K562 (cell line): ENCODE measurements at regions not wholly inside any gene's neighbourhood (a gene's known extent, or its start where the extent isn't known, plus 50 kb on each side); places are given as distances from the start of the nearest gene placed in this dataset.

Experiments
- ATAC-seq: fragments of 200-7000 bp; cut with Tn5 transposase; 3 replicates; pipeline ENCODE4 v1.9.1; 2020; ENCODE audit warnings: moderate library complexity
- BruUV-seq: library from RNA; stranded (reverse); fragments of 400-500 nt; replicated peaks from 2 replicates; lab custom pipeline; 2021; lab: Mats Ljungman, UMichigan
- CTCF ChIA-PET: fragments of 300-600 bp; formaldehyde crosslinking; extraction: SDS; loops from one replicate; lab custom pipeline; 2021; ENCODE audit warnings: low intra/inter-chr PET ratio; lab: Yijun Ruan, JAX
- POLR2A ChIA-PET: fragments of 300-600, 350-650 bp; sonication (Branson Sonifier 250); formaldehyde crosslinking; extraction: SDS; loops from one replicate; lab custom pipeline; 2021; ENCODE audit warnings: antibody characterized with exemption, inconsistent platforms; lab: Yijun Ruan, JAX
- DNase-seq, 4 experiments: peaks; one replicate each; pipeline versions ENCODE4 v3.0.0 to v3.0.0-alpha.2; 2011 to 2018; ENCODE audit warnings: low spot score in 3 of 4, mixed read lengths in 3 of 4; ENCODE audit errors: extremely low read depth in 1 of 4
- FAIRE-seq: peaks from 2 replicates; lab custom pipeline; 2011; peaks lifted over from hg19 to GRCh38; lab: Jason Lieb, UNC
- H2AFZ ChIP-seq: 2 replicates; pipeline ENCODE4 v1.6.0; 2011; ENCODE audit warnings: low read depth, low read length, control low read depth, inconsistent platforms
- H3K27ac ChIP-seq: fragments of 200-600 bp; 3 replicates; pipeline ENCODE4 v1.8.0; 2011; ENCODE audit warnings: low read depth, mild to moderate bottlenecking, control low read depth, inconsistent platforms, low read length, moderate library complexity, mixed read lengths; ENCODE audit errors: extremely low read depth
- H3K27me3 ChIP-seq, 2 experiments: fragments of 300-600 bp in 1 of 2; 2 replicates in 1 of 2; 3 replicates in 1 of 2; pipeline versions ENCODE4 v1.6.0 to v1.8.0; 2011; ENCODE audit warnings: inconsistent platforms in 2 of 2, low read length in 2 of 2, mild to moderate bottlenecking in 1 of 2, mixed read lengths in 1 of 2, moderate library complexity in 1 of 2; ENCODE audit not compliant: control insufficient read depth in 2 of 2, insufficient read depth in 2 of 2
- H3K36me3 ChIP-seq: fragments of 300-600 bp; 3 replicates; pipeline ENCODE4 v1.8.0; 2011; ENCODE audit warnings: mild to moderate bottlenecking, low read length, inconsistent platforms; ENCODE audit not compliant: control insufficient read depth, insufficient read depth
- H3K4me1 ChIP-seq, 2 experiments: fragments of 200-600 bp in 1 of 2; replicated peaks in 1 of 2; 2 replicates in 1 of 2; 3 replicates in 1 of 2; pipeline versions ENCODE4 v1.5.1 to v1.8.0; 2011; ENCODE audit warnings: inconsistent platforms in 2 of 2, low read length in 2 of 2, mild to moderate bottlenecking in 1 of 2, mixed read lengths in 1 of 2, moderate library complexity in 1 of 2; ENCODE audit not compliant: control insufficient read depth in 2 of 2, insufficient read depth in 2 of 2
- H3K4me2 ChIP-seq: 2 replicates; pipeline ENCODE4 v1.6.1; 2011; ENCODE audit warnings: low read length, control low read depth, inconsistent platforms, mixed read lengths; ENCODE audit not compliant: insufficient read depth
- H3K4me3 ChIP-seq: fragments of 200-600 bp; sonication (generic), shearing (Covaris generic); 2 replicates; pipeline ENCODE4 v1.5.1; 2016; ENCODE audit warnings: control low read depth, inconsistent platforms
- H3K79me2 ChIP-seq: fragments of 200-600 bp; 3 replicates; pipeline ENCODE4 v1.8.0; 2011; ENCODE audit warnings: low read length, inconsistent platforms; ENCODE audit not compliant: control insufficient read depth, insufficient read depth
- H3K9ac ChIP-seq, 2 experiments: 2 replicates each; pipeline versions ENCODE4 v1.6.0 to v1.6.1; 2011; ENCODE audit warnings: low read depth in 2 of 2, low read length in 2 of 2, control low read depth in 1 of 2, inconsistent platforms in 1 of 2, mild to moderate bottlenecking in 1 of 2, mixed read lengths in 1 of 2; ENCODE audit not compliant: insufficient read depth in 1 of 2
- H3K9me1 ChIP-seq: one replicate; pipeline ENCODE4 v1.6.0; 2011; ENCODE audit warnings: inconsistent platforms, mild to moderate bottlenecking, low read length, moderate library complexity; ENCODE audit not compliant: control insufficient read depth, insufficient read depth
- H3K9me3 ChIP-seq: replicated peaks from 2 replicates; pipeline ENCODE4 v1.5.1; 2011; ENCODE audit warnings: low read depth, low read length, inconsistent platforms; ENCODE audit not compliant: control insufficient read depth, insufficient read depth
- H4K20me1 ChIP-seq: replicated peaks from 2 replicates; pipeline ENCODE4 v1.6.1; 2011; ENCODE audit warnings: low read length, inconsistent platforms, mixed read lengths; ENCODE audit not compliant: control insufficient read depth, insufficient read depth
- BDP1 ChIP-seq: IDR thresholded peaks from 3 replicates; pipeline ENCODE4 v1.6.1; 2011; ENCODE audit not compliant: insufficient read length, insufficient read depth
- HDAC2 ChIP-seq: fragments of 450-650 bp; IDR thresholded peaks from 2 replicates; pipeline ENCODE4 v1.6.1; 2016; ENCODE audit warnings: mild to moderate bottlenecking
- HLTF ChIP-seq: fragments of 450-650 bp; IDR thresholded peaks from 2 replicates; pipeline ENCODE4 v1.6.1; 2016
- NEUROD1 ChIP-seq: fragments of 150-350 bp; IDR thresholded peaks from 2 replicates; pipeline ENCODE4 v1.6.1; 2014; ENCODE audit warnings: borderline replicate concordance, low read length, low read depth; ENCODE audit not compliant: partially characterized antibody
- NR2C2 ChIP-seq, 2 experiments: fragments of 200-800 bp in 1 of 2; sonication (Bioruptor generic) in 1 of 2; sonication (generic) in 1 of 2; formaldehyde crosslinking in 1 of 2; IDR thresholded peaks; 2 replicates each; pipeline versions ENCODE4 v1.6.1 to v1.8.0; 2016 to 2022; ENCODE audit warnings: mild to moderate bottlenecking in 1 of 2, missing compliant biosample characterization in 1 of 2, missing genetic modification characterization in 1 of 2, missing genetic modification reagents in 1 of 2
- SMAD1 ChIP-seq: fragments of 150-350 bp; IDR thresholded peaks from 2 replicates; pipeline ENCODE4 v1.6.1; 2014; ENCODE audit warnings: low read length, low read depth; ENCODE audit not compliant: partially characterized antibody
- ZNF282 ChIP-seq: sonication (generic); formaldehyde crosslinking; IDR thresholded peaks from 2 replicates; pipeline ENCODE4 v1.8.1; 2023; ENCODE audit warnings: missing genetic modification reagents
- ZNF707 ChIP-seq: fragments of 250-450 bp; sonication (Bioruptor Pico); conservative IDR thresholded peaks from 2 replicates; pipeline ENCODE4 v1.8.0; 2022; ENCODE audit warnings: inconsistent platforms, mild to moderate bottlenecking, moderate library complexity
- WGBS: fragments of 100-300 bp; shearing (Covaris generic); methylation state at CpG from one replicate; pipeline ENCODE4 v1.1.6; 2016; ENCODE audit warnings: low coverage, mixed read lengths; ENCODE audit not compliant: insufficient coverage; ENCODE audit errors: missing lambda C conversion rate; 5-methylcytosine and 5-hydroxymethylcytosine counted together
- in situ Hi-C: fragments of 300-500 bp; cut with MboI; formaldehyde crosslinking; loops from 4 replicates; pipeline ENCODE4 v1.15.0; 2018; ENCODE audit warnings: inconsistent platforms, mixed read lengths
- intact Hi-C: fragments of 100-400 bp; cut with micrococcal nuclease; formaldehyde crosslinking; loops from 2 replicates; pipeline ENCODE4 v1.14.2; 2022
- TF ChIP-seq, protein P1 (sequence below), 2 experiments: fragments of 450-650 bp; IDR thresholded peaks; 2 replicates each; pipeline ENCODE4 v1.6.1; 2018; ENCODE audit warnings: mild to moderate bottlenecking in 2 of 2, low read depth in 1 of 2; ENCODE audit not compliant: partially characterized antibody in 2 of 2
- TF ChIP-seq, protein P2 (sequence below): sonication (generic); formaldehyde crosslinking; IDR thresholded peaks from 2 replicates; pipeline ENCODE4 v1.8.1; 2023; ENCODE audit warnings: missing genetic modification reagents, mild to moderate bottlenecking, borderline replicate concordance
- TF ChIP-seq, protein P3 (sequence below): IDR thresholded peaks from 2 replicates; pipeline ENCODE4 v1.6.1; 2011; ENCODE audit not compliant: insufficient read length; ENCODE audit errors: extremely low read depth
- TF ChIP-seq, protein P4 (sequence below): fragments of 450-650 bp; IDR thresholded peaks from 2 replicates; pipeline ENCODE4 v1.6.1; 2016; ENCODE audit warnings: antibody characterized with exemption

DNA sequence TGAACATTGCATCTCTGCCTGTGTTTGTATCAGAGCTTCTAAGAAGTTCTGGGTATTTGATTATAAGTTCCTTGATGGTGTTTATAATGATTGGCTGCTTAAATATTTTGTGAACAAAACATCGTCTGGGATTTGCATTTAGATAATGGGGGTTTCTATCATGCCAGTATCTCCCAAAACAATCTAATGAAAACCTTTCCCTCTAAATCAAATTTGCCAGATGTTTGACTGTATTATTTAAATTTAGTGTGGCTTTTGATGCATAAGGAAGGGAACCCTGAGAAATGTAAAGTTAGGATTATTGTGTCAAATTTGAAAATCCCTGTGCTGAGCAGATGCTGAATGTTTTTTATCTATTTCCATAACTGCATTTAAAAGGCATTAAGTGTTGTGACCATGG lies 159.9 kb downstream of the HS3ST3A1 start:
- no peak for ATAC-seq
- BruUV-seq: no TSS peak
- Histone ChIP-seq H3K27ac (no peak overlapping the region), H3K36me3 (no peaks in the 10 kb centered on the region), H4K20me1 (no peaks in the 10 kb centered on the region), H3K9me1 (no peaks in the 10 kb centered on the region), H3K4me3 (no peak overlapping the region), H3K4me1 (no peaks in the 10 kb centered on the region), H3K9me3 (no peaks in the 10 kb centered on the region), H3K4me2 (no peak overlapping the region), H3K79me2 (no peaks in the 10 kb centered on the region), H3K9ac (no peak overlapping the region), H2AFZ (no peak overlapping the region), H3K27me3 (no peaks in the 10 kb centered on the region)
- in situ Hi-C loops: no loop called here
- WGBS: 27% methylated on average over 1 of the region's 1 CpG
- no peak for DNase-seq
- intact Hi-C loops: no loop called here
- CTCF ChIA-PET: no interaction called here
- FAIRE-seq: no peak
- POLR2A ChIA-PET: interaction anchor here (0.6 kb wide), 1 partner anchor 156 kb away, joined by 3 read pairs; no protein-coding TSS in a partner anchor
- TF ChIP-seq HLTF (no peak), SMAD1 (no peak), NEUROD1 (no peak), ZNF282 (CRISPR knock-in tag) (no peak), HDAC2 (no peak), ZNF707 (no peak), NR2C2 (CRISPR knock-in tag; IDR thresholded peaks at IDR 0.05) (no peak), NR2C2 (tag; IDR thresholded peaks at IDR 0.05) (no peak), BDP1 (no peak)
- TF ChIP-seq, protein P1, sequence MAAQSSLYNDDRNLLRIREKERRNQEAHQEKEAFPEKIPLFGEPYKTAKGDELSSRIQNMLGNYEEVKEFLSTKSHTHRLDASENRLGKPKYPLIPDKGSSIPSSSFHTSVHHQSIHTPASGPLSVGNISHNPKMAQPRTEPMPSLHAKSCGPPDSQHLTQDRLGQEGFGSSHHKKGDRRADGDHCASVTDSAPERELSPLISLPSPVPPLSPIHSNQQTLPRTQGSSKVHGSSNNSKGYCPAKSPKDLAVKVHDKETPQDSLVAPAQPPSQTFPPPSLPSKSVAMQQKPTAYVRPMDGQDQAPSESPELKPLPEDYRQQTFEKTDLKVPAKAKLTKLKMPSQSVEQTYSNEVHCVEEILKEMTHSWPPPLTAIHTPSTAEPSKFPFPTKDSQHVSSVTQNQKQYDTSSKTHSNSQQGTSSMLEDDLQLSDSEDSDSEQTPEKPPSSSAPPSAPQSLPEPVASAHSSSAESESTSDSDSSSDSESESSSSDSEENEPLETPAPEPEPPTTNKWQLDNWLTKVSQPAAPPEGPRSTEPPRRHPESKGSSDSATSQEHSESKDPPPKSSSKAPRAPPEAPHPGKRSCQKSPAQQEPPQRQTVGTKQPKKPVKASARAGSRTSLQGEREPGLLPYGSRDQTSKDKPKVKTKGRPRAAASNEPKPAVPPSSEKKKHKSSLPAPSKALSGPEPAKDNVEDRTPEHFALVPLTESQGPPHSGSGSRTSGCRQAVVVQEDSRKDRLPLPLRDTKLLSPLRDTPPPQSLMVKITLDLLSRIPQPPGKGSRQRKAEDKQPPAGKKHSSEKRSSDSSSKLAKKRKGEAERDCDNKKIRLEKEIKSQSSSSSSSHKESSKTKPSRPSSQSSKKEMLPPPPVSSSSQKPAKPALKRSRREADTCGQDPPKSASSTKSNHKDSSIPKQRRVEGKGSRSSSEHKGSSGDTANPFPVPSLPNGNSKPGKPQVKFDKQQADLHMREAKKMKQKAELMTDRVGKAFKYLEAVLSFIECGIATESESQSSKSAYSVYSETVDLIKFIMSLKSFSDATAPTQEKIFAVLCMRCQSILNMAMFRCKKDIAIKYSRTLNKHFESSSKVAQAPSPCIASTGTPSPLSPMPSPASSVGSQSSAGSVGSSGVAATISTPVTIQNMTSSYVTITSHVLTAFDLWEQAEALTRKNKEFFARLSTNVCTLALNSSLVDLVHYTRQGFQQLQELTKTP (IDR thresholded peaks at IDR 0.05; ENCODE audit: low read depth in 1 of 2, partially characterized antibody in 2 of 2): no peak
- TF ChIP-seq, protein P2, sequence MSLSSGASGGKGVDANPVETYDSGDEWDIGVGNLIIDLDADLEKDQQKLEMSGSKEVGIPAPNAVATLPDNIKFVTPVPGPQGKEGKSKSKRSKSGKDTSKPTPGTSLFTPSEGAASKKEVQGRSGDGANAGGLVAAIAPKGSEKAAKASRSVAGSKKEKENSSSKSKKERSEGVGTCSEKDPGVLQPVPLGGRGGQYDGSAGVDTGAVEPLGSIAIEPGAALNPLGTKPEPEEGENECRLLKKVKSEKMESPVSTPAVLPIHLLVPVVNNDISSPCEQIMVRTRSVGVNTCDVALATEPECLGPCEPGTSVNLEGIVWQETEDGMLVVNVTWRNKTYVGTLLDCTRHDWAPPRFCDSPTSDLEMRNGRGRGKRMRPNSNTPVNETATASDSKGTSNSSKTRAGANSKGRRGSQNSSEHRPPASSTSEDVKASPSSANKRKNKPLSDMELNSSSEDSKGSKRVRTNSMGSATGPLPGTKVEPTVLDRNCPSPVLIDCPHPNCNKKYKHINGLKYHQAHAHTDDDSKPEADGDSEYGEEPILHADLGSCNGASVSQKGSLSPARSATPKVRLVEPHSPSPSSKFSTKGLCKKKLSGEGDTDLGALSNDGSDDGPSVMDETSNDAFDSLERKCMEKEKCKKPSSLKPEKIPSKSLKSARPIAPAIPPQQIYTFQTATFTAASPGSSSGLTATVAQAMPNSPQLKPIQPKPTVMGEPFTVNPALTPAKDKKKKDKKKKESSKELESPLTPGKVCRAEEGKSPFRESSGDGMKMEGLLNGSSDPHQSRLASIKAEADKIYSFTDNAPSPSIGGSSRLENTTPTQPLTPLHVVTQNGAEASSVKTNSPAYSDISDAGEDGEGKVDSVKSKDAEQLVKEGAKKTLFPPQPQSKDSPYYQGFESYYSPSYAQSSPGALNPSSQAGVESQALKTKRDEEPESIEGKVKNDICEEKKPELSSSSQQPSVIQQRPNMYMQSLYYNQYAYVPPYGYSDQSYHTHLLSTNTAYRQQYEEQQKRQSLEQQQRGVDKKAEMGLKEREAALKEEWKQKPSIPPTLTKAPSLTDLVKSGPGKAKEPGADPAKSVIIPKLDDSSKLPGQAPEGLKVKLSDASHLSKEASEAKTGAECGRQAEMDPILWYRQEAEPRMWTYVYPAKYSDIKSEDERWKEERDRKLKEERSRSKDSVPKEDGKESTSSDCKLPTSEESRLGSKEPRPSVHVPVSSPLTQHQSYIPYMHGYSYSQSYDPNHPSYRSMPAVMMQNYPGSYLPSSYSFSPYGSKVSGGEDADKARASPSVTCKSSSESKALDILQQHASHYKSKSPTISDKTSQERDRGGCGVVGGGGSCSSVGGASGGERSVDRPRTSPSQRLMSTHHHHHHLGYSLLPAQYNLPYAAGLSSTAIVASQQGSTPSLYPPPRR (CRISPR knock-in tag): no peak
- TF ChIP-seq, protein P3, sequence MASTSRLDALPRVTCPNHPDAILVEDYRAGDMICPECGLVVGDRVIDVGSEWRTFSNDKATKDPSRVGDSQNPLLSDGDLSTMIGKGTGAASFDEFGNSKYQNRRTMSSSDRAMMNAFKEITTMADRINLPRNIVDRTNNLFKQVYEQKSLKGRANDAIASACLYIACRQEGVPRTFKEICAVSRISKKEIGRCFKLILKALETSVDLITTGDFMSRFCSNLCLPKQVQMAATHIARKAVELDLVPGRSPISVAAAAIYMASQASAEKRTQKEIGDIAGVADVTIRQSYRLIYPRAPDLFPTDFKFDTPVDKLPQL: no peak
- TF ChIP-seq, protein P4, sequence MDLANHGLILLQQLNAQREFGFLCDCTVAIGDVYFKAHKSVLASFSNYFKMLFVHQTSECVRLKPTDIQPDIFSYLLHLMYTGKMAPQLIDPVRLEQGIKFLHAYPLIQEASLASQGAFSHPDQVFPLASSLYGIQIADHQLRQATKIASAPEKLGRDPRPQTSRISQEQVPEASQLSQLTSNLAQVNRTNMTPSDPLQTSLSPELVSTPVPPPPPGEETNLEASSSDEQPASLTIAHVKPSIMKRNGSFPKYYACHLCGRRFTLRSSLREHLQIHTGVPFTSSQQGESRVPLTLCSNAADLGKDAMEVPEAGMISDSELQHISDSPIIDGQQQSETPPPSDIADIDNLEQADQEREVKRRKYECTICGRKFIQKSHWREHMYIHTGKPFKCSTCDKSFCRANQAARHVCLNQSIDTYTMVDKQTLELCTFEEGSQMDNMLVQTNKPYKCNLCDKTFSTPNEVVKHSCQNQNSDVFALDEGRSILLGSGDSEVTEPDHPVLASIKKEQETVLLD: no peak
